NB4 (cell line): ENCODE measurements at regions not wholly inside any gene's neighbourhood (a gene's known extent, or its start where the extent isn't known, plus 50 kb on each side); places are given as distances from the start of the nearest gene placed in this dataset.

Experiments used
- DNase-seq: peaks from one replicate; pipeline ENCODE4 v3.0.0; 2010; ENCODE audit warnings: low read depth
- H3K4me3 ChIP-seq: one replicate; pipeline ENCODE4 v1.5.1; 2011; ENCODE audit warnings: mild to moderate bottlenecking, low read depth, low read length, moderate library complexity
- MYC ChIP-seq: IDR thresholded peaks from 2 replicates; pipeline ENCODE4 v1.6.1; 2011; ENCODE audit warnings: low read depth, low read length
- POLR2A ChIP-seq: IDR thresholded peaks from 2 replicates; pipeline ENCODE4 v1.6.1; 2011; ENCODE audit warnings: mild to moderate bottlenecking; ENCODE audit not compliant: insufficient read length; ENCODE audit errors: extremely low read depth
- TF ChIP-seq, protein P1 (sequence below): IDR thresholded peaks from 2 replicates; pipeline ENCODE4 v1.6.1; 2011; ENCODE audit warnings: low read depth, low read length
- TF ChIP-seq, protein P2 (sequence below): IDR thresholded peaks from one replicate; pipeline ENCODE4 v1.5.1; 2012; ENCODE audit warnings: low read depth, low read length

DNA sequence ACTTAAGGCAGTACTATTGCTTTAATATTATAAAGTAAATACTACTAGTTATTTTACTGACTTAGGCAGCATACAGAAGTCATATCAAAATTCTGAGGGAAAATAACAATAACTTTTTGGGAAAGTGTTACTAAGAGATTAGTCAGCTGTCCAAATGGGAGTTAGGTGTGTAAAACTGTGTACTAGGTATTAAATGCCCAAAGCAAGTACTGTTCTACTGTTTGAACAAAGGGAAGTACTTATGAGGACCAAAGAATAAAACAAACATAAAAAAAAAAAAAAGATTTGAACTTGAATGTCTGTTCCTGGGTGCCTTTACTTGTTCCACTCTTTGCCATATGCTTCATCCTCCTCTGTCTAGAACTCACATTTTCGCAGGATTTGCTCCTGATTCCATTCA is 174.4 kb downstream of the MSL3 start:
- DNase-seq: no peak
- no peak for TF ChIP-seq POLR2A
- TF ChIP-seq, protein P1, sequence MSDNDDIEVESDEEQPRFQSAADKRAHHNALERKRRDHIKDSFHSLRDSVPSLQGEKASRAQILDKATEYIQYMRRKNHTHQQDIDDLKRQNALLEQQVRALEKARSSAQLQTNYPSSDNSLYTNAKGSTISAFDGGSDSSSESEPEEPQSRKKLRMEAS: no peak
- H3K4me3 ChIP-seq: no peak overlapping the region

DNA sequence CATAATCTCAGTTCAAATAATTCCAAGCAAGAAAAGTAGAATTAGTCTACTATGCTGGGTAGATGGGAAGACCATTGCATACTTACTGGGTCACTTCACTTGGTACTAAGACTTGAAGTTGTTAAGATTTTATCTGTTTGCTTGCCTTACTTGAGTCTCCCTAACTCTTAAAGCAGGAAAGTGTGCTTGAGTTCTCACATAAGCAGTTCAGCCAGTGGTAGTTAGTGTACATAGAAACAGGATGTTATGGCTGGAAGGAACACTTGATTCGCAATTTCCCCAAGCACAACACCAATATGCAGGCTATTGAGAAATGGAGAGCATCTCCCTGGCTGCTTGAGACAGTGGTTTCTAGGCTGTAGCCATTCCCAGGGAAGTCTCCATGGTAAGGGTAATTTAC is 176.1 kb downstream of the MSL3 start:
- H3K4me3 ChIP-seq: no peak overlapping the region
- TF ChIP-seq, protein P1: no peak
- TF ChIP-seq MYC (no peak), POLR2A (no peak)
- TF ChIP-seq, protein P2, sequence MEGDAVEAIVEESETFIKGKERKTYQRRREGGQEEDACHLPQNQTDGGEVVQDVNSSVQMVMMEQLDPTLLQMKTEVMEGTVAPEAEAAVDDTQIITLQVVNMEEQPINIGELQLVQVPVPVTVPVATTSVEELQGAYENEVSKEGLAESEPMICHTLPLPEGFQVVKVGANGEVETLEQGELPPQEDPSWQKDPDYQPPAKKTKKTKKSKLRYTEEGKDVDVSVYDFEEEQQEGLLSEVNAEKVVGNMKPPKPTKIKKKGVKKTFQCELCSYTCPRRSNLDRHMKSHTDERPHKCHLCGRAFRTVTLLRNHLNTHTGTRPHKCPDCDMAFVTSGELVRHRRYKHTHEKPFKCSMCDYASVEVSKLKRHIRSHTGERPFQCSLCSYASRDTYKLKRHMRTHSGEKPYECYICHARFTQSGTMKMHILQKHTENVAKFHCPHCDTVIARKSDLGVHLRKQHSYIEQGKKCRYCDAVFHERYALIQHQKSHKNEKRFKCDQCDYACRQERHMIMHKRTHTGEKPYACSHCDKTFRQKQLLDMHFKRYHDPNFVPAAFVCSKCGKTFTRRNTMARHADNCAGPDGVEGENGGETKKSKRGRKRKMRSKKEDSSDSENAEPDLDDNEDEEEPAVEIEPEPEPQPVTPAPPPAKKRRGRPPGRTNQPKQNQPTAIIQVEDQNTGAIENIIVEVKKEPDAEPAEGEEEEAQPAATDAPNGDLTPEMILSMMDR: no peak
- no peak for DNase-seq

DNA sequence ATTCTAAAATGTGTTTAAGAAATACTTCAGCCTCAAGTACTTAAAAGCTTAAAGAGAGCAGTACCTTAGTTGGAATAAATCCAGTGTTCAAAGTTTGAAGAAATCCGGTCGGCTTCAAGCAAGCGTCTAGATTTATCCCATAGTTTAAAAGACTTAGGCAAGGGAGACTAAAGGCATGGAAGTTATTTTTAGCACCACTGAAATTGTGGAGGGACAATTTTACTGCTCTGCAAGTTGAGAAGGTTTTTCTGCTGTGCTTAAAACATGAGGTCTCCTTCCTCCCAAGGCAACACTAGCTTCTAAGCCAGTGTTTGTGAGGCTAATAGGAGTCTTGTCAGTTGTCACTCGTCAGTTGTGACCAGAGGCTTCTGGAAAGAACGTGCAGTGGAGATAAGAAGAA is 183.5 kb downstream of the MSL3 start:
- TF ChIP-seq, protein P2: no peak
- TF ChIP-seq, protein P1: no peak
- no peak for TF ChIP-seq POLR2A
- no peak for TF ChIP-seq MYC
- no peak overlapping the region for H3K4me3 ChIP-seq
- DNase-seq: no peak

DNA sequence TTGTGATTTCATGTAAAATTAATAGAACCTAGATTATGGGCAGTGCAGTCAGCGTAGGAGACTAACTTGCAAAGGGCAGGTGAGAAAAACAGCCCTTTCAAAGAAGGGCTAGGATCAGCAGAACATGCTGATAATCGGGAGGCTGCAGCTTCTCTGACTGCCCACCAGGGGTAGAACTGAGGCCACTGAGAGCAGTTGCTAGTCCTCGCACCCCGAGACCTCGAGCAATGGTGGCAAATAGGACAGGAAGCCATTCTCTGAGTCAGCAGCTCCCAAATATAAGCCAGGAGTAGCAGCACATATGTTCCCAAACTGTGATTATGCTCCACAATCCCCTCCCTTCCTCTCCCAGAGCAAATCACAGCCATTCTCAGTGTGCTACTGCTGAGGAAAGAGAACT is 186.5 kb downstream of the MSL3 start:
- TF ChIP-seq POLR2A: no peak
- TF ChIP-seq, protein P2: peak; percentile 40
- DNase-seq: peak; percentile 26
- no peak overlapping the region for H3K4me3 ChIP-seq

DNA sequence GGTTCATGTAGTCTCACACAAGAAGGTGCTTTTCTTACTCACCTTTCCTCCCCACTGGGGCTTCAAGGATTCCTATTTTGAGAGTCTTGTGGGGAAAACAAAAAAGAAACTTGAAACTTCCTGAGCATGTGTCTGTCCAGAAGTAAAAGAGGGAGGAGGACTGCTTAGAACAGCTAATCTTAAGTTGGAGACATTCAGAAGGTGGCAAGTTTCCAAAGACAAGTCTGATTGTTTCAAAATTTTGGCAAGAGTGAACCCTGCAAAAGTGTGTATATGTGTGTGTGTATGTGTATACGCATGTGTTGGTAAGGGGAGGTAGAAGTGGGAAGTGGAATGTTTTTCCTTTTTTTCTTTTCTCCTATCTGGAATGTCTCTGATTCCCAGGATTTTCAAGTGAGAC is 189.0 kb upstream of the FRMPD4 start:
- H3K4me3 ChIP-seq: no peak overlapping the region
- TF ChIP-seq, protein P1: no peak
- TF ChIP-seq, protein P2: no peak
- no peak for TF ChIP-seq MYC
- no peak for TF ChIP-seq POLR2A
- DNase-seq: no peak

DNA sequence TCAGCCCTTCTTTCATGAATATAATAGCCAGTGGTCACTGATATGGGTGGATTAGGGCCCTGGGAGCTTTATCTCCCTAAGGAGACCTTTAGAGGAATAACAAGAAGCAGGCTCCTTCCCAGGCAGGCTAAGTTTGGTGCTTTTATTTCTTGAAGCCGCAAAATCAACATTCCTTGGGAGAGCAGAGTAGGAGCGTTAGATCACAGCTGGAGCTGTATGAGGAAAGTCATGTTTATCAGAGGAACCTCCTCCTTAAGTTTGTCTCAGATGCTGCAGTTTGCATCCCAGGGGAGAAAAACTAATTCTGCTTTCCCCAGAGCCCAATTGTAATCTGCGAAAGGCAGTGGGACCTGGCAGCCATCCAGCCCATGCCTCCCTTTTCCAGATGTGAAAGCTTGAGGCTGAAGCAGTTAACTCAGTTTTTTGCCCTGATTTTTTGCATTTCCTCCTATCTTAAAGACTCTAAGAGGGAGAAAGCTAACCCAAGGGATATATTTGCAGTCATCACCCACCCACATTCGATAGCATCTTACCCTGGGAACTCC is 186.0 kb upstream of the FRMPD4 start:
- no peak for DNase-seq
- TF ChIP-seq MYC: no peak
- TF ChIP-seq, protein P1: no peak
- no peak for TF ChIP-seq POLR2A
- TF ChIP-seq, protein P2: no peak
- no peak overlapping the region for H3K4me3 ChIP-seq

DNA sequence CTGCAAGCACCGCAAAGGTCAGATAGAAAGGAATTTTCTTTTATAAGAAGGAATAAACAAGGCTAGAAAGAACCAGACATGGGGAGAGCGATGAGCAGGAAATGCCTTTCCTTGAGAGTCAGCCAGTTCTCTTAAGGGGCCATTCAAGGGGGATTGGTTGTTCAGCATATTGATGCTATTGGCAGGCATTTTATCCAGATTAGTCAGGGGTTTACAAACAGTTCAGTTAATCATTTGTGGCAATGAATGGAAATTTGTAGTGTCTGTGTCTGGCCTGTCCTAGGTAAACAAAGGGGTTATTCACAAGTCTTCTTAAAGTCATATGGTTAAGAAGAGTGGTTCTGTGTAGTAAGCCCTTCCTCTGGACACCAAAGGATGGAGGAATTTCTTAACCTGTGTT is 184.7 kb upstream of the FRMPD4 start:
- DNase-seq: no peak
- TF ChIP-seq, protein P2: no peak
- TF ChIP-seq MYC (no peak), POLR2A (no peak)
- TF ChIP-seq, protein P1: no peak
- no peak overlapping the region for H3K4me3 ChIP-seq
